ENCODE measurements at regions not wholly inside any gene's neighbourhood (a gene's known extent, or its start where the extent isn't known, plus 50 kb on each side); places are given as distances from the start of the nearest gene placed in this dataset.

- H3K27ac ChIP-seq: no peak overlapping the region
- H3K9me3 ChIP-seq (ENCODE audit: severe bottlenecking): no peaks in the 10 kb centered on the region
- no peaks in the 10 kb centered on the region for H3K36me3 ChIP-seq
- DNase-seq: no peak
- peaks cover 30% of the 10 kb centered on the region for H3K27me3 ChIP-seq (ENCODE audit: insufficient read depth, low read depth, severe bottlenecking)
- H3K4me3 ChIP-seq (ENCODE audit: low read depth, low read length): no peak overlapping the region
- TF ChIP-seq CTCF (IDR thresholded peaks at IDR 0.05; ENCODE audit: low read depth, low read length): no peak
Measured at GRCh38 chr2:103798291-103798690, 1036.5 kb downstream of the TMEM182 start.

DNA sequence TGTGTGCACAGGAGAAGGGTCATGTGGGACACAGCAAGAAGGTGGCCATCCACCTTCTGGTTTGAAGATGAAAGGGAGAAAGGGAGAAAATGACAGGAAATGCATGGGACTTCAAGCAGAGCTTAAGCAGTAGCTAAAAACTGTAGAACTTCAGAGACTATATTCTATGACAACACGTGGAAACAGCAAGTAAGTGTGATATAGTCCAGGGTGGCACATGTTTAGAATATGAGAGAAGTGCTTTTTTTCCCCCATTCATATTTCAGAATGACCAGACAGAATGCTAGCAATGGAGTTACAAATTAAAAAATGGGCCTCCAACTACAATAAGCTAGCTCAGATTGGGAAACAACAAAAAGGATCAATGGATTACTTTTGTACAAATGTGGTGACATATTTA is 1042.2 kb downstream of the TMEM182 start:
- no peak for DNase-seq
- no peak for TF ChIP-seq CTCF (IDR thresholded peaks at IDR 0.05; ENCODE audit: low read depth, low read length)
- H3K9me3 ChIP-seq (ENCODE audit: severe bottlenecking): no peaks in the 10 kb centered on the region
- no peaks in the 10 kb centered on the region for H3K36me3 ChIP-seq
- H3K27me3 ChIP-seq (ENCODE audit: insufficient read depth, low read depth, severe bottlenecking): peaks cover 34% of the 10 kb centered on the region
- no peak overlapping the region for H3K27ac ChIP-seq
- H3K4me3 ChIP-seq (ENCODE audit: low read depth, low read length): no peak overlapping the region

DNA sequence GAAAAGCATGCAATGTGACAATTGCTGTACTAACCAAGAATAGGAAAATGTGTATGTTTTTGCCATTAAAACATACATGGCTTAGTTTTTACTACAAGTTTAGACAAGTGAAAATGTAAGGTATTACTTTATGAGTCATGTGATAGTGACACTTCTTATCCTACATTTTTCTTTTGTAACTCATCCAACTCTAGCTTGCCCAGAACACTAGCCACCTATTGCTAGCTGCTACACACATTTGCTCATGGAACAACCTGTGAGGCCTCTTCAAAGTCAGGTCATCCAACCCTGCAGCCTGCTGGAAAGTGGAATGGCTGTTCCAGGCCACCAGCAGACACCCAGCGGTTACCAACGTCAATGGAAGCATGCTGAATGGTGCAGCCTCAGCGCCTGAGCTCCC is 1043.9 kb downstream of the TMEM182 start:
- Histone ChIP-seq H3K27me3 (ENCODE audit: insufficient read depth, low read depth, severe bottlenecking) (peaks cover 39% of the 10 kb centered on the region), H3K27ac (no peak overlapping the region), H3K4me3 (ENCODE audit: low read depth, low read length) (no peak overlapping the region), H3K36me3 (no peaks in the 10 kb centered on the region), H3K9me3 (ENCODE audit: severe bottlenecking) (no peaks in the 10 kb centered on the region)
- TF ChIP-seq CTCF (IDR thresholded peaks at IDR 0.05; ENCODE audit: low read depth, low read length): no peak
- no peak for DNase-seq

- peaks cover 48% of the 10 kb centered on the region for H3K27me3 ChIP-seq (ENCODE audit: insufficient read depth, low read depth, severe bottlenecking)
- TF ChIP-seq CTCF (IDR thresholded peaks at IDR 0.05; ENCODE audit: low read depth, low read length): no peak
- H3K9me3 ChIP-seq (ENCODE audit: severe bottlenecking): no peaks in the 10 kb centered on the region
- DNase-seq: no peak
- no peaks in the 10 kb centered on the region for H3K36me3 ChIP-seq
- H3K27ac ChIP-seq: no peak overlapping the region
- H3K4me3 ChIP-seq (ENCODE audit: low read depth, low read length): no peak overlapping the region
Measured at GRCh38 chr2:103808814-103809213, 1045.1 kb upstream of the POU3F3 start.

DNA sequence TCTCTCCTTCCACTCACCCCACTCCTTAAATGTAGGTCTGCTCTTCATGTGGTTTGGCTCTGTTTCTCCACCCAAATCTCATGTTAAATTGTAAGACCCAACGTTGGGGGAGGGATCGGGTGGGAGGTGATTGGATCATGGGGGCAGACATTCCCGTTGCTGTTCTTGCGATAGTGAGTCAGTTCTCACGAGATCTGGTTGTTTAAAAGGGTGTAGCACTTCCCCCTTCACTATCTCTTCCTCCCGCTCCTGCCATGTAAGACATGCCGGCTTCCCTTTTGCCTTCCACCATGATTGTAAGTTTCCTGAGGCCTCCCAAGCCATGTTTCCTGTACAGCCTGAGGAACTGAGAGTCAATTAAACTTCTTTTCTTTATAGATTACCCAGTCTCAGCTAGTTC is 1044.5 kb upstream of the POU3F3 start:
- no peak for TF ChIP-seq CTCF (IDR thresholded peaks at IDR 0.05; ENCODE audit: low read depth, low read length)
- H3K9me3 ChIP-seq (ENCODE audit: severe bottlenecking): no peaks in the 10 kb centered on the region
- no peak overlapping the region for H3K27ac ChIP-seq
- H3K27me3 ChIP-seq (ENCODE audit: insufficient read depth, low read depth, severe bottlenecking): peaks cover 48% of the 10 kb centered on the region
- no peak overlapping the region for H3K4me3 ChIP-seq (ENCODE audit: low read depth, low read length)
- no peak for DNase-seq
- no peaks in the 10 kb centered on the region for H3K36me3 ChIP-seq

GRCh38 chr2:103809941-103810441 is 1043.9 kb upstream of the POU3F3 start:
- Histone ChIP-seq H3K27ac (no peak overlapping the region), H3K36me3 (no peaks in the 10 kb centered on the region), H3K9me3 (ENCODE audit: severe bottlenecking) (no peaks in the 10 kb centered on the region), H3K4me3 (ENCODE audit: low read depth, low read length) (no peak overlapping the region), H3K27me3 (ENCODE audit: insufficient read depth, low read depth, severe bottlenecking) (peaks cover 46% of the 10 kb centered on the region)
- no peak for TF ChIP-seq CTCF (IDR thresholded peaks at IDR 0.05; ENCODE audit: low read depth, low read length)
- no peak for DNase-seq
